Stimulated activated CD4-positive, alpha-beta T cell treated with anti-CD3 and anti-CD28 coated beads, TNF-alpha, amount 100 ng/mL, for 48 hours (primary cell): ENCODE measurements at regions not wholly inside any gene's neighbourhood (a gene's known extent, or its start where the extent isn't known, plus 50 kb on each side); places are given as distances from the start of the nearest gene placed in this dataset.
"Not testable (repeated sequence)": the region's sequence is repeated elsewhere in the genome, so short reads cannot be mapped to it uniquely, and the experiment has no call there.

Experiments
- DNase-seq, 3 donors: peaks; one replicate each; pipeline ENCODE4 v3.0.0-alpha.2; 2020; ENCODE audit warnings: low read depth in 3 of 3

GRCh38 chr10:42367532-42368230 lies 270.7 kb downstream of the ZNF33B start:
- DNase-seq = peak in 2 of 3 donors; percentile 0 to 6

GRCh38 chr10:42351745-42352144 lies 286.6 kb downstream of the ZNF33B start:
- DNase-seq = no peak

- not testable (repeated sequence) for DNase-seq
These were observed 301.6 kb downstream of the ZNF33B start for GRCh38 chr10:42336593-42337337.

GRCh38 chr10:42335653-42336296 lies 302.6 kb downstream of the ZNF33B start:
- not testable (repeated sequence) for DNase-seq

- DNase-seq = no peak
These were observed 334.0 kb downstream of the ZNF33B start for GRCh38 chr10:42304341-42304740.

GRCh38 chr10:42281896-42282295 lies 356.5 kb downstream of the ZNF33B start:
- DNase-seq = not testable (repeated sequence)

- not testable (repeated sequence) for DNase-seq
These were observed 368.6 kb downstream of the ZNF33B start for GRCh38 chr10:42269788-42270187.

GRCh38 chr10:42263259-42263658 lies 375.1 kb downstream of the ZNF33B start:
- DNase-seq = not testable (repeated sequence)

GRCh38 chr10:42243002-42243401 lies 395.4 kb downstream of the ZNF33B start:
- DNase-seq = not testable (repeated sequence)

GRCh38 chr10:42242135-42242805 lies 396.1 kb downstream of the ZNF33B start:
- no peak for DNase-seq

- DNase-seq = not testable (repeated sequence)
These were observed 402.0 kb downstream of the ZNF33B start for GRCh38 chr10:42236401-42236800.

GRCh38 chr10:42235736-42236135 lies 402.6 kb downstream of the ZNF33B start:
- not testable (repeated sequence) for DNase-seq

GRCh38 chr10:42235241-42235640 lies 403.1 kb downstream of the ZNF33B start:
- not testable (repeated sequence) for DNase-seq

- DNase-seq = not testable (repeated sequence)
These were observed 403.9 kb downstream of the ZNF33B start for GRCh38 chr10:42234506-42234905.

- not testable (repeated sequence) for DNase-seq
These were observed 404.7 kb downstream of the ZNF33B start for GRCh38 chr10:42233461-42234206.

- not testable (repeated sequence) for DNase-seq
These were observed 405.4 kb downstream of the ZNF33B start for GRCh38 chr10:42232955-42233354.

GRCh38 chr10:42230812-42231211 lies 407.6 kb downstream of the ZNF33B start:
- DNase-seq = not testable (repeated sequence)

GRCh38 chr10:42230115-42230514 lies 408.3 kb downstream of the ZNF33B start:
- DNase-seq = not testable (repeated sequence)

- not testable (repeated sequence) for DNase-seq
These were observed 410.5 kb downstream of the ZNF33B start for GRCh38 chr10:42227859-42228258.

GRCh38 chr10:42193588-42193987 lies 444.8 kb downstream of the ZNF33B start:
- not testable (repeated sequence) for DNase-seq

- DNase-seq = peak in 2 of 3 donors; percentile 8 to 20
These were observed 445.9 kb downstream of the ZNF33B start for GRCh38 chr10:42192450-42192849.
